ENCODE measurements at regions not wholly inside any gene's neighbourhood (a gene's known extent, or its start where the extent isn't known, plus 50 kb on each side); places are given as distances from the start of the nearest gene placed in this dataset.

GRCh38 chr3:96000966-96001365, 813.4 kb upstream of the EPHA6 start:
- Histone ChIP-seq H3K27me3 (no peaks in the 10 kb centered on the region), H3K27ac (no peak overlapping the region), H3K9me3 (no peaks in the 10 kb centered on the region), H3K4me1 (no peaks in the 10 kb centered on the region), H3K36me3 (no peaks in the 10 kb centered on the region), H3K4me3 (no peak overlapping the region)
- intact Hi-C loops (cut with DNase I; ENCODE audit: low total_unique reads): no loop called here
- peak; percentile 28 to 48 for DNase-seq
- no peak for TF ChIP-seq POLR2A (IDR thresholded peaks at IDR 0.05)
- no peak for TF ChIP-seq EP300 (IDR thresholded peaks at IDR 0.05)
- WGBS, 5 donors: 27 to 61% (median 33%) methylated on average over 4 of the region's 4 CpGs

GRCh38 chr3:96007650-96008195, 806.7 kb upstream of the EPHA6 start:
- no peaks in the 10 kb centered on the region for H3K27me3 ChIP-seq

GRCh38 chr3:96012939-96013338, 801.5 kb upstream of the EPHA6 start:
- TF ChIP-seq CTCF (IDR thresholded peaks at IDR 0.05): no peak
- no peak for TF ChIP-seq POLR2A (IDR thresholded peaks at IDR 0.05)
- TF ChIP-seq EP300 (IDR thresholded peaks at IDR 0.05): no peak
- no peak for TF ChIP-seq POLR2AphosphoS5 (IDR thresholded peaks at IDR 0.05)
- Histone ChIP-seq H3K36me3 (no peaks in the 10 kb centered on the region), H3K27ac (no peak overlapping the region), H3K4me3 (no peak overlapping the region), H3K9me3 (no peaks in the 10 kb centered on the region), H3K4me1 (no peaks in the 10 kb centered on the region), H3K27me3 (no peaks in the 10 kb centered on the region)
- intact Hi-C loops (cut with DNase I; ENCODE audit: low total_unique reads): no loop called here
- WGBS, 5 donors: 48 to 62% (median 57%) methylated on average over 2 of the region's 2 CpGs
- no peak for DNase-seq

More at GRCh38 chr3:96007650-96008195, 806.7 kb upstream of the EPHA6 start:
- no peak for DNase-seq
- Histone ChIP-seq H3K4me3 (no peak overlapping the region), H3K9me3 (no peaks in the 10 kb centered on the region), H3K36me3 (no peaks in the 10 kb centered on the region), H3K4me1 (no peaks in the 10 kb centered on the region), H3K27ac (no peak overlapping the region)
- TF ChIP-seq POLR2AphosphoS5 (IDR thresholded peaks at IDR 0.05) (no peak), EP300 (IDR thresholded peaks at IDR 0.05) (no peak), POLR2A (IDR thresholded peaks at IDR 0.05) (no peak), CTCF (IDR thresholded peaks at IDR 0.05) (no peak)
- intact Hi-C loops (cut with DNase I; ENCODE audit: low total_unique reads): no loop called here

- no peak overlapping the region for H3K27ac ChIP-seq
- WGBS, 5 donors: 74 to 83% (median 81%) methylated on average over 3 of the region's 3 CpGs
- intact Hi-C loops (cut with DNase I; ENCODE audit: low total_unique reads): no loop called here
- H3K36me3 ChIP-seq: no peaks in the 10 kb centered on the region
- no peak for TF ChIP-seq POLR2A (IDR thresholded peaks at IDR 0.05)
- no peak for TF ChIP-seq POLR2AphosphoS5 (IDR thresholded peaks at IDR 0.05)
- TF ChIP-seq CTCF (IDR thresholded peaks at IDR 0.05): no peak
- TF ChIP-seq EP300 (IDR thresholded peaks at IDR 0.05): no peak
- no peak overlapping the region for H3K4me3 ChIP-seq
- H3K4me1 ChIP-seq: no peaks in the 10 kb centered on the region
- no peak for DNase-seq
- no peaks in the 10 kb centered on the region for H3K9me3 ChIP-seq
- H3K27me3 ChIP-seq: no peaks in the 10 kb centered on the region
These were observed 796.8 kb upstream of the EPHA6 start for GRCh38 chr3:96017556-96017955.

DNA sequence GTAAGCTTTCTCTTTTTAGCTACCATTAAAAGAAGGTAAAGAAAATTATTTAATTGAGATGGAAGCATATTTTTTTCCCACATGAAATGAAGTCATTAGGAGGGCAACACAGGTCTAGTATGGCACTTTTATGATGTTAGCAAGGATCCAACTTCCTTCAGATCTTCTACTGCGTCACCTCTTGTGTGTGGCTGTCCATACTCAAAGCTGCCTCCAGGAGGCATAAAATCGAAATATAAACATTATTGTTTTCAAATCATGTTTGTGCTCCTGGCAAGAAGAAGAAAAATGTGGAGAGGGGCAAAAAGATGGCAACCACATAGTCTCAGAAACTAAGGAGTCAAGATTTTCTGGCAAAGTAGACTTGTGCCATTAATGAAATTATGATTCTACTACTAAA, 791.7 kb upstream of the EPHA6 start:
- H3K4me1 ChIP-seq: no peaks in the 10 kb centered on the region
- WGBS, 5 donors: 60 to 72% (median 67%) methylated on average over 2 of the region's 2 CpGs
- no peak overlapping the region for H3K27ac ChIP-seq
- H3K4me3 ChIP-seq: no peak overlapping the region
- DNase-seq: no peak
- no peaks in the 10 kb centered on the region for H3K27me3 ChIP-seq
- intact Hi-C loops (cut with DNase I; ENCODE audit: low total_unique reads): no loop called here
- no peak for TF ChIP-seq POLR2A (IDR thresholded peaks at IDR 0.05)
- no peak for TF ChIP-seq EP300 (IDR thresholded peaks at IDR 0.05)
- no peak for TF ChIP-seq POLR2AphosphoS5 (IDR thresholded peaks at IDR 0.05)
- TF ChIP-seq CTCF (IDR thresholded peaks at IDR 0.05): no peak
- H3K9me3 ChIP-seq: no peaks in the 10 kb centered on the region
- H3K36me3 ChIP-seq: no peaks in the 10 kb centered on the region

All from stomach (tissue), 8 donors.